Breast epithelium (tissue), 4 donors: ENCODE measurements at regions not wholly inside any gene's neighbourhood (a gene's known extent, or its start where the extent isn't known, plus 50 kb on each side); places are given as distances from the start of the nearest gene placed in this dataset.

Experiments
- DNase-seq, 2 donors: peaks; one replicate each; pipeline ENCODE4 v3.0.0-alpha.2; 2019; ENCODE audit warnings: low spot score in 2 of 2
- H3K27ac ChIP-seq, 2 donors: fragments of 200-600 bp; sonication (generic) in 1 of 2; one replicate each; pipeline ENCODE4 v1.5.1; 2016 to 2019; ENCODE audit warnings: mild to moderate bottlenecking in 1 of 2
- H3K27me3 ChIP-seq, 2 donors: fragments of 200-600 bp; sonication (generic) in 1 of 2; one replicate each; pipeline versions ENCODE4 v1.5.1 to v1.6.0; 2017 to 2019; ENCODE audit warnings: control low read depth in 1 of 2, mild to moderate bottlenecking in 1 of 2
- H3K36me3 ChIP-seq: fragments of 200-600 bp; one replicate; pipeline ENCODE4 v1.5.1; 2019
- H3K4me1 ChIP-seq, 2 donors: fragments of 200-600 bp; sonication (generic); one replicate each; pipeline ENCODE4 v1.5.1; 2016 to 2019; ENCODE audit warnings: control low read depth in 1 of 2
- H3K4me3 ChIP-seq, 3 donors: fragments of 200-600 bp; sonication (generic); 1 replicate in 2 of 3; 2 replicates in 1 of 3; pipeline ENCODE4 v1.5.1; 2016 to 2019; ENCODE audit warnings: mild to moderate bottlenecking in 3 of 3, moderate library complexity in 2 of 3
- H3K9me3 ChIP-seq, 2 donors: fragments of 200-600 bp; sonication (generic) in 1 of 2; one replicate each; pipeline ENCODE4 v1.5.1; 2016 to 2019; ENCODE audit warnings: control low read depth in 1 of 2
- POLR2A ChIP-seq: fragments of 450-650 bp; IDR thresholded peaks from one replicate; pipeline ENCODE4 v1.6.1; 2016; ENCODE audit warnings: antibody characterized with exemption, mild to moderate bottlenecking, moderate library complexity
- POLR2AphosphoS5 ChIP-seq, 3 donors: sonication (generic); formaldehyde crosslinking; IDR thresholded peaks; one replicate each; pipeline ENCODE4 v1.6.1; 2017; ENCODE audit warnings: antibody characterized with exemption in 3 of 3
- intact Hi-C: fragments of 100-400 bp; cut with DNase I; formaldehyde crosslinking; loops from one replicate; pipeline ENCODE4 v1.15.1; 2023; ENCODE audit warnings: low total_unique reads
- TF ChIP-seq, protein P1 (sequence below), 3 donors: fragments of 450-650 bp; IDR thresholded peaks; one replicate each; pipeline ENCODE4 v1.5.1; 2016 to 2017; ENCODE audit warnings: antibody characterized with exemption in 3 of 3, mild to moderate bottlenecking in 3 of 3, moderate library complexity in 3 of 3

DNA sequence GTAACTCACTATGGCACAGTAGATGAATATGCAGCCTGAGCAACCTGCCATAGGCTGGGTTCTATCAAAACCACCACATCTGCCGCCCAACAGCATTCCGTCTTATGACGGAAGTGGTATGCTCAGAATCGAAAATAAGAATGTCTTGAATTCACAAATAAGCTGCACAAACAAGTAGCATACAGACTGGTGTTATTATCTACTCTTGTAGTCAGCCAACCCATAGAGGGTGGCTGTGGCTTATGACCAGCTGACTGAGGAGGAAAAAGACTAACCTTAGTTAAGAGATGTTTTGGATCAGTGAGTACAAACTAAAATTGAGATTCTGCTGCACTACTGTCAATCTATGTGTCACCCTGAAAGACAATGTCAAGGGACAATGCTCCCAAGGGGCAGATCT lies 1255.1 kb upstream of the EYS start:
- TF ChIP-seq, protein P1, sequence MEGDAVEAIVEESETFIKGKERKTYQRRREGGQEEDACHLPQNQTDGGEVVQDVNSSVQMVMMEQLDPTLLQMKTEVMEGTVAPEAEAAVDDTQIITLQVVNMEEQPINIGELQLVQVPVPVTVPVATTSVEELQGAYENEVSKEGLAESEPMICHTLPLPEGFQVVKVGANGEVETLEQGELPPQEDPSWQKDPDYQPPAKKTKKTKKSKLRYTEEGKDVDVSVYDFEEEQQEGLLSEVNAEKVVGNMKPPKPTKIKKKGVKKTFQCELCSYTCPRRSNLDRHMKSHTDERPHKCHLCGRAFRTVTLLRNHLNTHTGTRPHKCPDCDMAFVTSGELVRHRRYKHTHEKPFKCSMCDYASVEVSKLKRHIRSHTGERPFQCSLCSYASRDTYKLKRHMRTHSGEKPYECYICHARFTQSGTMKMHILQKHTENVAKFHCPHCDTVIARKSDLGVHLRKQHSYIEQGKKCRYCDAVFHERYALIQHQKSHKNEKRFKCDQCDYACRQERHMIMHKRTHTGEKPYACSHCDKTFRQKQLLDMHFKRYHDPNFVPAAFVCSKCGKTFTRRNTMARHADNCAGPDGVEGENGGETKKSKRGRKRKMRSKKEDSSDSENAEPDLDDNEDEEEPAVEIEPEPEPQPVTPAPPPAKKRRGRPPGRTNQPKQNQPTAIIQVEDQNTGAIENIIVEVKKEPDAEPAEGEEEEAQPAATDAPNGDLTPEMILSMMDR (IDR thresholded peaks at IDR 0.05) = no peak
- TF ChIP-seq POLR2AphosphoS5 (IDR thresholded peaks at IDR 0.05) (no peak), POLR2A (no peak)
- H3K9me3 ChIP-seq = no peaks in the 10 kb centered on the region
- intact Hi-C loops = no loop called here
- H3K27ac ChIP-seq = no peak overlapping the region
- H3K36me3 ChIP-seq = no peaks in the 10 kb centered on the region
- no peak overlapping the region for H3K4me3 ChIP-seq
- no peak for DNase-seq
- no peaks in the 10 kb centered on the region for H3K27me3 ChIP-seq
- no peaks in the 10 kb centered on the region for H3K4me1 ChIP-seq

DNA sequence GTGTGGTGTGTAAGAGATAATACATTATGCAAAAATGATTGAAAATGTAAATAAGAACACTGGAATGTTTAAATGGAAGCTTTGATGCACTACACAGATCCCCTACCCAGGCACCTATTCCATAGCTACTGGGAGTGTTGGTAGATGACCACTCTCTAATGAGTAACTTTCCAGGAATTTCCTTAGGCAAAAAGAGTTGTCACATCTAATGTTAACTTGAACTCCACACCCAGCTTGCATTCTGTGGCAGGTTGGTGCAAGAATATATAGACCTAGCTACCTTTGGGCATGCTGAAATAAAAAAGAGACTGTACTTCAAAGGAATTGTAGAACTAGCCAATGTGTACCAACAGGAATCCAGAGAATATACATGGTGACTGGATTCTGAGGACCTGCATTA lies 1254.2 kb upstream of the EYS start:
- no peak for DNase-seq
- Histone ChIP-seq H3K4me1 (no peaks in the 10 kb centered on the region), H3K36me3 (no peaks in the 10 kb centered on the region), H3K4me3 (no peak overlapping the region), H3K27me3 (no peaks in the 10 kb centered on the region), H3K27ac (no peak overlapping the region), H3K9me3 (no peaks in the 10 kb centered on the region)
- no peak for TF ChIP-seq POLR2A
- TF ChIP-seq POLR2AphosphoS5 (IDR thresholded peaks at IDR 0.05) = no peak
- TF ChIP-seq, protein P1 (IDR thresholded peaks at IDR 0.05) = no peak
- intact Hi-C loops = no loop called here

DNA sequence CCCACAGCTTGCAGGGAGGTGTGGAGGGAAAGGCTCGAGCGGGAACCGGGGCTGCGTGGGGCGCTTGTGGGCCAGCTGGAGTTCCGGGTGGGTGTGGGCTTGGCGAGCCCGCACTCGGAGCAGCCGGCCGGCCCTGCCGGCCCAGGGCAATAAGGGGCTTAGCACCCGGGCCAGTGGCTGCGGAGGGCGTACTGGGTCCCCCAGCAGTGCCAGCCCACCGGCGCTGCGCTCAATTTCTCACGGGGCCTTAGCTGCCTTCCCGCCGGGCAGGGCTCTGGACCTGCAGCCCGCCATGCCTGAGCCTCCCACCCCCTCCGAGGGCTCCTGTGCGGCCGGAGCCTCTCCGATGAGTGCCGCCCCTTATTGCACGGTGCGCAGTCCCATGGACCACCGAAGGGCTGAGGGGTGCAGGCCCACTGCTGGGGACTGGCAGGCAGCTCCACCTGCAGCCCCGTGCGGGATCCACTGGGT lies 1242.2 kb upstream of the EYS start:
- no peak overlapping the region for H3K4me3 ChIP-seq
- H3K9me3 ChIP-seq = peaks cover 0 to 4% of the 10 kb centered on the region in 2 donors
- no peaks in the 10 kb centered on the region for H3K36me3 ChIP-seq
- H3K4me1 ChIP-seq = no peaks in the 10 kb centered on the region
- H3K27ac ChIP-seq = no peak overlapping the region
- no peak for DNase-seq
- no peaks in the 10 kb centered on the region for H3K27me3 ChIP-seq
- TF ChIP-seq, protein P1 (IDR thresholded peaks at IDR 0.05) = no peak
- TF ChIP-seq POLR2AphosphoS5 (IDR thresholded peaks at IDR 0.05) = no peak
- TF ChIP-seq POLR2A = no peak
- intact Hi-C loops = no loop called here

DNA sequence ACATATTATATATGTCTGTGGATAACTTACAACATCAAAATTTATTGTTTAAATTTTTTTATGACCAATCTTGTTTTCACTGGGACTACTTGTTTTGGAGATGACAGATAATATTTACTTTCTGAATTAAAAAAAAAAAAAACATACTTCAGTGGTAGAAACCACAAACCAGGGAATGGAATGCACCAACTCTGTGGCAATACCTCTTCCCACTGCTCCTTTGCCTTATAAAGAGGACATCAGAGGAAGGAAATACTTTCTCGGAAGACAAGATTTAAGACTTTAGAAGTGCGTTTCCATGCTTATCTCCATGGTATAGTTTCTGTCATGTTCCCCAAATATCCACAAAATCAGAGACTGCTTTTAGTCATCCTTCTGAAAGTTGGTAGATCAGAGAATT lies 1241.1 kb upstream of the EYS start:
- DNase-seq = no peak
- H3K4me1 ChIP-seq = no peaks in the 10 kb centered on the region
- H3K9me3 ChIP-seq = peaks cover 0 to 4% of the 10 kb centered on the region in 2 donors
- H3K27ac ChIP-seq = no peak overlapping the region
- intact Hi-C loops = no loop called here
- no peaks in the 10 kb centered on the region for H3K27me3 ChIP-seq
- no peak for TF ChIP-seq POLR2AphosphoS5 (IDR thresholded peaks at IDR 0.05)
- TF ChIP-seq, protein P1 (IDR thresholded peaks at IDR 0.05) = no peak
- no peak for TF ChIP-seq POLR2A
- no peaks in the 10 kb centered on the region for H3K36me3 ChIP-seq
- no peak overlapping the region for H3K4me3 ChIP-seq

DNA sequence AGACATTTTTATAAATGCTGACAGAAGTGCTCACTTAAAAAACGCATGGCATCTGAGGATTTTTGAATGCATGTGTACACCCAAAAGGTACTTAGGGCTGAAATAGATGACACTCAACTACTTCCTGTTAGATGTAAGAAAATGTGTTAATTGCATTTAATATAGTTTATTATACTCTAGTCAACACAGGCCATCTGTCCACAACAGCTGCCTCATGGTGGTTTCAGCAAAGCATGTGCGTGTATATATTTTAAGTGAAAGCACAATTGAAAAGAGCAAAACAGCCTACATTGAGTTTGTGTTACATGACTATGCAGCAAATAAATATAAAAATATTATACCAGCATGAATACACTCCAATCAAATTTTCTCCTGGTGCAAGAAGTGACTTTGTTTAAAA lies 1233.0 kb upstream of the EYS start:
- DNase-seq = no peak
- no peaks in the 10 kb centered on the region for H3K36me3 ChIP-seq
- H3K27ac ChIP-seq = no peak overlapping the region
- no peaks in the 10 kb centered on the region for H3K4me1 ChIP-seq
- H3K27me3 ChIP-seq = no peaks in the 10 kb centered on the region
- intact Hi-C loops = no loop called here
- TF ChIP-seq, protein P1 (IDR thresholded peaks at IDR 0.05) = no peak
- TF ChIP-seq POLR2AphosphoS5 (IDR thresholded peaks at IDR 0.05) = no peak
- no peak for TF ChIP-seq POLR2A
- H3K9me3 ChIP-seq = peaks cover 0 to 7% of the 10 kb centered on the region in 2 donors
- no peak overlapping the region for H3K4me3 ChIP-seq
